ENCODE measurements at regions not wholly inside any gene's neighbourhood (a gene's known extent, or its start where the extent isn't known, plus 50 kb on each side); places are given as distances from the start of the nearest gene placed in this dataset.
"Not testable (repeated sequence)": the region's sequence is repeated elsewhere in the genome, so short reads cannot be mapped to it uniquely, and the experiment has no call there.

- DNase-seq (ENCODE audit: extremely low spot score, unreplicated experiment), result no peak
- Mint-ChIP-seq H3K4me1 (ENCODE audit: unreplicated experiment) (peaks cover 5% of the 10 kb centered on the region), H3K4me3 (ENCODE audit: unreplicated experiment) (no peak overlapping the region), H3K36me3 (ENCODE audit: unreplicated experiment) (no peaks in the 10 kb centered on the region), H3K9me3 (ENCODE audit: unreplicated experiment) (no peaks in the 10 kb centered on the region), H3K27me3 (ENCODE audit: unreplicated experiment) (no peaks in the 10 kb centered on the region), H3K27ac (ENCODE audit: unreplicated experiment) (no peak overlapping the region)
- TF ChIP-seq, protein P1, sequence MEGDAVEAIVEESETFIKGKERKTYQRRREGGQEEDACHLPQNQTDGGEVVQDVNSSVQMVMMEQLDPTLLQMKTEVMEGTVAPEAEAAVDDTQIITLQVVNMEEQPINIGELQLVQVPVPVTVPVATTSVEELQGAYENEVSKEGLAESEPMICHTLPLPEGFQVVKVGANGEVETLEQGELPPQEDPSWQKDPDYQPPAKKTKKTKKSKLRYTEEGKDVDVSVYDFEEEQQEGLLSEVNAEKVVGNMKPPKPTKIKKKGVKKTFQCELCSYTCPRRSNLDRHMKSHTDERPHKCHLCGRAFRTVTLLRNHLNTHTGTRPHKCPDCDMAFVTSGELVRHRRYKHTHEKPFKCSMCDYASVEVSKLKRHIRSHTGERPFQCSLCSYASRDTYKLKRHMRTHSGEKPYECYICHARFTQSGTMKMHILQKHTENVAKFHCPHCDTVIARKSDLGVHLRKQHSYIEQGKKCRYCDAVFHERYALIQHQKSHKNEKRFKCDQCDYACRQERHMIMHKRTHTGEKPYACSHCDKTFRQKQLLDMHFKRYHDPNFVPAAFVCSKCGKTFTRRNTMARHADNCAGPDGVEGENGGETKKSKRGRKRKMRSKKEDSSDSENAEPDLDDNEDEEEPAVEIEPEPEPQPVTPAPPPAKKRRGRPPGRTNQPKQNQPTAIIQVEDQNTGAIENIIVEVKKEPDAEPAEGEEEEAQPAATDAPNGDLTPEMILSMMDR (IDR thresholded peaks at IDR 0.05), result no peak
These were observed 64.1 kb upstream of the ITGB1 start for GRCh38 chr10:33022090-33022489.

DNA sequence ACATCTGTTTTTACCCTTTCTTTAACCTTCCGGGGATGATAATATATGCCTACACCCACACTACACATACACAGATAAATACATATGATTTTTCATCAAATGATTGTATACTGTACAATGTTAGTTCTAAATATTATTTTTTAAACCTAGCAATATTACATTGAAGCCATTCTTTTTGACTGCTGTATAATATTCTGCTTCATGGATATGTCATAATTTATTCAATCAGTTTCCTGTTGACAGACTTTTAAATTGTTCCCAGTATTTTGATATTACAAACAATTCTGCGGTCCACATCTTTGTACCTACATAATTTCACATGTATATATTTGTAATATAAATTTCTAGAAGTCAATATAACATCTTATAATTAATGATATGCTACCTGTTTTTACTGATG, 59.0 kb upstream of the ITGB1 start:
- Mint-ChIP-seq H3K9me3 (ENCODE audit: unreplicated experiment) (no peaks in the 10 kb centered on the region), H3K36me3 (ENCODE audit: unreplicated experiment) (no peaks in the 10 kb centered on the region), H3K27me3 (ENCODE audit: unreplicated experiment) (no peaks in the 10 kb centered on the region), H3K27ac (ENCODE audit: unreplicated experiment) (no peak overlapping the region), H3K4me1 (ENCODE audit: unreplicated experiment) (peaks cover 12% of the 10 kb centered on the region), H3K4me3 (ENCODE audit: unreplicated experiment) (no peak overlapping the region)
- DNase-seq (ENCODE audit: extremely low spot score, unreplicated experiment), result no peak
- TF ChIP-seq, protein P1 (IDR thresholded peaks at IDR 0.05), result no peak

DNA sequence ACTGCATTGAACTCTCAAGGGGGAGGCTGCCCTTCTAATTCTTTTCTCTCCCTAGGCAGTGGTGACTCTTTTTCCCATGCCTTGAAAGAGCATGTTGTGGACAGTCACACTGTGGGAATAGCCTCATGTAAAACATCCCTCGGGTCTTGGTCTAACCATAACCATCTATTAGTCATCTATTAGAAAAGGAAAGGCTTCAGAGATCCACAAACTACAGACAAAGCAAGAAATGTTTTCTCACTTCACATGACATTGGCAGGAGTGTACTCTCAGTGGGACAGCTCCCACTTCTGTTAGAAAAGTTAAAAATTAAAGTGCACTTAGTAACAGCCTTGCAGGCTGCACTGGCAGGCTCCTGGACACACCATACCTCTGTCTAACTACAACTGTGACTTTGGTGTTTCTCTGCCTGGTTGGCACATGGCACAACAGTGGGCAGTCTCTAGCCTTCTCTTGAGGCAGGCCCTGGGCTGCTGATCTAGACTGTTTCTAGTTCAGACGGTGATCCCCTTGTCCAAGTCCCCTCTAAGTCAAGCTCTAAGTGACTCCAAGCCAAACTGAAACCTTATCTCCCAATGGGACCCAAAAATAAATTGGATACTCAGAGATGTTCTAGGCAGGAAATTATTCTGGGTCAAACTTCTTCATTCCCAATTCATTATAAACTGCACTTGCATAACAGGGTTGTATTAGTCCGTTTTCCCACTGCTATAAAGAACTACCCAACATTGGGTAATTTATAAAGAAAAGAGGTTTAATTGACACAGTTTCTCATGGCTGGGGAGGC, 57.9 kb upstream of the ITGB1 start:
- H3K27ac Mint-ChIP-seq (ENCODE audit: unreplicated experiment), result peak overlapping the region; percentile 34
- no peak for DNase-seq (ENCODE audit: extremely low spot score, unreplicated experiment)
- no peaks in the 10 kb centered on the region for H3K9me3 Mint-ChIP-seq (ENCODE audit: unreplicated experiment)
- TF ChIP-seq, protein P1 (IDR thresholded peaks at IDR 0.05), result no peak
- no peak overlapping the region for H3K4me3 Mint-ChIP-seq (ENCODE audit: unreplicated experiment)
- no peaks in the 10 kb centered on the region for H3K36me3 Mint-ChIP-seq (ENCODE audit: unreplicated experiment)
- H3K27me3 Mint-ChIP-seq (ENCODE audit: unreplicated experiment), result no peaks in the 10 kb centered on the region
- H3K4me1 Mint-ChIP-seq (ENCODE audit: unreplicated experiment), result peaks cover 12% of the 10 kb centered on the region

GRCh38 chr10:33013331-33013730, 55.3 kb upstream of the ITGB1 start:
- not testable (repeated sequence) for H3K4me3 Mint-ChIP-seq (ENCODE audit: unreplicated experiment)

GRCh38 chr10:33012306-33012705, 54.3 kb upstream of the ITGB1 start:
- H3K4me3 Mint-ChIP-seq (ENCODE audit: unreplicated experiment), result no peak overlapping the region
- no peaks in the 10 kb centered on the region for H3K27me3 Mint-ChIP-seq (ENCODE audit: unreplicated experiment)
- H3K27ac Mint-ChIP-seq (ENCODE audit: unreplicated experiment), result no peak overlapping the region
- TF ChIP-seq, protein P1 (IDR thresholded peaks at IDR 0.05), result no peak
- DNase-seq (ENCODE audit: extremely low spot score, unreplicated experiment), result no peak
- no peaks in the 10 kb centered on the region for H3K9me3 Mint-ChIP-seq (ENCODE audit: unreplicated experiment)
- H3K4me1 Mint-ChIP-seq (ENCODE audit: unreplicated experiment), result peaks cover 25% of the 10 kb centered on the region
- no peaks in the 10 kb centered on the region for H3K36me3 Mint-ChIP-seq (ENCODE audit: unreplicated experiment)

More at GRCh38 chr10:33013331-33013730, 55.3 kb upstream of the ITGB1 start:
- H3K27me3 Mint-ChIP-seq (ENCODE audit: unreplicated experiment); H3K9me3 Mint-ChIP-seq (ENCODE audit: unreplicated experiment); DNase-seq (ENCODE audit: extremely low spot score, unreplicated experiment); H3K36me3 Mint-ChIP-seq (ENCODE audit: unreplicated experiment); H3K27ac Mint-ChIP-seq (ENCODE audit: unreplicated experiment): not testable (repeated sequence)
- peaks cover 25% of the 10 kb centered on the region for H3K4me1 Mint-ChIP-seq (ENCODE audit: unreplicated experiment)

Data from osteocyte (in vitro differentiated cells).